ENCODE measurements at regions not wholly inside any gene's neighbourhood (a gene's known extent, or its start where the extent isn't known, plus 50 kb on each side); places are given as distances from the start of the nearest gene placed in this dataset.
A peak's percentile ranks its signal among the peaks of the same experiment; 100 is the strongest.

DNA sequence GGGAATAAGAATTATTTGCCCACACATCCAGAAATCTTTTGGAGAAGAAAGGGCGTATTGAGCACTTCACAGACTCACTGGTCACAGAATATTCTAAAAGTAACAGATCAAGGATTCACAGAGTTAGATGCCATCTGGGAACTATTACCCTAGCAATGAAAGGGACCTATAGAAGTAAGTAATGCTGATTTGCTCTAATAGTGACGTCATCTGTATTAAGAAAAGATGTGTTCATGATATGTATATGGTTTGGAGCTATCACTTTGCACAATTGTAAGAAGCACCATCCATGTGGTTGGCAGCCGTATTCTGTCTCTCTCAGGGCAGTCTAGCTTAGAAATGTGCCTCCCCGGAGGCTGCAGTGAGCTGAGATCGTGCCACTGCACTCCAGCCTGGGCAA lies 52.8 kb upstream of the SV2C start:
- DNase-seq (ENCODE audit: low read depth), result peak; percentile 48

DNA sequence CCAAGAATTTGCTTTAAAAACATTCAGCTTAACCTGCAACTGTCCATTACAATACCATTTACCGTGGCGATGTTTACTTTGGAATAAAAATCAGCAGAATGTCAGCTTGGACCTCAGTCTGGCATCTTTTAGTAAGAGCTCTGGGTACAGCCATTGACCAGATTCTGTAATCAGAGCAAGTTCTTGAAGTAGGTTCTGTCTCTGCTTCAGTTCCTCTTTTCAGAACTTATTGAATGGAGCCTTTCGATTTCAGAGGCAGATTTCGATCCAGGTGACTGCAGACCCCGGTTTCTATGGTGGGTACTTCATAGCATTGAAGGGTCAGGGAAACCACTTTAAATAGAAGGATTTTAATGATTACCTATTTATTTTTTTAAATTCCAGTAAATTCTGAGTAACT lies 53.4 kb upstream of the SV2C start:
- no peak for DNase-seq (ENCODE audit: low read depth)

DNA sequence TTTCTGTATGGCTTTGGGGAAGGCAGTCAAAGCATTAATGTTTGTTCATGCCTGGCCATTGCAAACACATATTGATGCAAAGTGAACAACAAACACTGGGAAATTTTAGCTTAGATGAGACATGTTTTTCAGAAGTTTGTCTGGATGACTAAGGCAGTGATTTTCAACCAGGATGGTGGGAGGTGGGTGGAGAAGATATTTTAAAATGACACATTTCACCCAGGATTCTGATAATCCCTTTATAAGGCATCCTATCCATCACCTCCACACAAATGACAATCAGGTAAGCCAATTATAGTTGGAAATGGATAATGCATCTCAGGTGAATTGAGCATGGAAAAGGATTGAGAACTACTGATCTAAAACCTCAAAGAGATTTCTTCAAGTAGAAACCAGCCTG lies 57.4 kb upstream of the SV2C start:
- DNase-seq (ENCODE audit: low read depth), result no peak

DNA sequence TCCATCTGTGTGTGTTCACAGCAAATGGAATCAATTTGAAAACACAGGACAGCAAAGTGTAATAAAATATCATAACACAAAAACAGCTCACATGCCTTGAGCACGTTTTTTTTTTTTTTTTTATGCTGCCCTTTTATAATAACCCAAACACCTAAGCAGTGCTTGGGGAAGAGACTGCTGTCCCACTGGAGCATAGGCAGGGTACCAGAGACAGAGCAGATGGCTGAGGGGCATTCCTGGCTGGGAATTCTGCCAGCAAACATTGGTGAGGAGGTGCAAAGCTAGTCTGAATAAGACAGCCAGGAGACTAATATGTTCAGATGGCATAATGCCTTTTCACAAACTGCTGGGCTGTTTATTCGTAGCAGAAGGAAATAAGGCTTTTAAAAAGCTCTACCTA lies 58.1 kb upstream of the SV2C start:
- no peak for DNase-seq (ENCODE audit: low read depth)

DNA sequence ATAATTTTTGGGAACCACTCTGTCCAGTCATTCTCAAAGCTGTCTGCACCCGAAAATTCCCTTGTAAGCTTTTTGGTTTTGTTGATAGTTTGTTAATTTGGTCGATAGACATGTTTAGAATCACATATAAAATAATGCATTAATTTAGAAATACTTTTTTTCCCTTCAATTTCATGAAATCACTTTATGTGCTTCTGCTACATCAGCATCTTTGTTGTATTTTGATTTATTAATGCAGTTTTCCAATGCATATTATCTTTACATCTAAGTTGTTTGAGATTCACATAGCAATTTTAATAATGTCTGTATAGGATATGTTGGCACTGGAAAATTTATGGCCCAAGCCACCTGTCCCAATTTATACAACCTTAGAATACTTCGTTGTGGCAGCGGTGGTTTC lies 60.6 kb upstream of the SV2C start:
- no peak for DNase-seq (ENCODE audit: low read depth)

DNA sequence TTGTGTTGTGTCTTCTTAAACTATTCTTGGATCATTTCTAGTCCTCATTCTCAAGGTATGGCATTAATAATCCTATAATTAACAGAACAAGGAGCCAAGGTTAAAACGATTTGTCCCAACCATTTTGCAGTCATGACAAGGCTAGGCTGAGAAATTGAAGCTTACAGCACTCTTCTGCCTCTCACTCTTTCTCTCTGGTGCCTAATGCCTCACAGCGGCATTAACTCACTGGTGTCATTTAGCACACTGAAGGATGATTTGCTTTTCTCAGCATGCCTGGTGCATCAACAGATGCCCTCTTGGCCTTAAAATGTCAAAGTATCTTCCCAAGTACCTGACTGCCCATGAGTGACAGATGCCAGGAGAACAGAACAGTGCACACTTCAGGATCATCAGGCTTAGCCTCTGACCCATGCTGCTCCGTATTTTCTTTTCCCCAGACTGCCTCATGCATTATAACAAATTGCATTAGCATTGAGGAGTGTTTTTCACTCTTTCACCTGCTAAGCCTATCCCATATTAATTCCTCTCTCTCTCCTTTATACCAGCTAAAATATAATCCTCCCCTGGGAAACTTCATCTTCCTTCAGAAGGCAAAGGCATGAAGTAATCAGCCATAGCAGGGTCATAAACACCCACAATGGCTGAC lies 61.1 kb upstream of the SV2C start:
- no peak for DNase-seq (ENCODE audit: low read depth)

DNA sequence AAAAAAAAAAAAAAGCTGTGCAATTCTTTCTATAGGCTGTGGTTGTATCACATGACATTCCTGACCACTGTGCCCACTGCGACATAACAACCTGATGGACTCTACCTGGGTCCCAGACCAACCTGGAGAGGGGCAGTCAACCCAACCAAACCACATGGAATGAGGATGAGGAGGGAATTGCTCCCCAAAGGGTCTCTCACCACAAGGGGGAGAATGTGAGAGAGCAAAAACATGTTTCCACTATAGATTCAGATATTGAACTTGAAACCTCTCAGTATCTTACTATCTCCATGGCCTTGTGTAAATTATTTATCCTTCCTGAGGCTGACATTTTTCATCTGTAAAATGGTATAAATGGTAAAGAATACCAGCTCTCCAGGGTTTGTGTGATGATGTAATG lies 66.9 kb upstream of the SV2C start:
- no peak for DNase-seq (ENCODE audit: low read depth)

DNA sequence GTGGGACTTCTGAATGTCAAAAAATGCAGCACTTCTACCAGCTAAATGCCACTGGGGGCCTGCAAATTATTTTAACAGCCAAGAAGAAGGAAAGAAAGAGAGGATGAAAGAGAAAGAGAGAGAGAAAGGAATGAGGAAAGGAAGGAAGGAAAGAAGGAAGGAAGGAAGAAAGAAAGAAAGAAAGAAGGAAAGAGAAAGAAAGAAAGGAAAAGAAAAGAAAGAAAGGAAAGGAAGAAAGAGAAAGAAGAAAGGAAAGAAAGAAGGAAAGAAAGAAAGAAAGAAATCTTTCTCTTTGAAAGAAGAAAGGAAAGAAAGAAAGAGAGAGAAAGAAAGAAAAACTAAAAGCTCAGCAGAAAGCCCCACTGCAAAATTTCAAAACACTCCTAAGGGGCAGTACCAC lies 69.2 kb upstream of the SV2C start:
- no peak for DNase-seq (ENCODE audit: low read depth)

DNA sequence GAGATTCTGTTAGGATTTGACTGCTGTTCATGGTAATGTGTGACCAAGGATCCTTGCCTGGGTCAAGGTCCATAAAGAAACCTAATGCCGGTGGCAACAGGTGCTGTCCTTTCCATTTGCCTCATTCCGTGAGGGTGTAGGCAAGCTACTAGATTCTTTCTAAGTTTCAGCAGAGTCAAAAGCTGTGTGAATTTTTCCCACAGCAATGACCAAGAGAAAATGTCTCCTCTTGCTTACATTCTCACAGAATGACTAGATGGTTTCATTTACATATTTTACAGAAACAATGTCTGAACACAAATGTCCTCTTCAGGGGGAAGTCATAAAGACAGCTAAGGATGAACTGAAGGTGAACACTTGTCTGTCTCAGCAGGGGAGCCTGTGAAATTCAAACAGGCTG lies 75.3 kb upstream of the SV2C start:
- DNase-seq (ENCODE audit: low read depth), result no peak

DNA sequence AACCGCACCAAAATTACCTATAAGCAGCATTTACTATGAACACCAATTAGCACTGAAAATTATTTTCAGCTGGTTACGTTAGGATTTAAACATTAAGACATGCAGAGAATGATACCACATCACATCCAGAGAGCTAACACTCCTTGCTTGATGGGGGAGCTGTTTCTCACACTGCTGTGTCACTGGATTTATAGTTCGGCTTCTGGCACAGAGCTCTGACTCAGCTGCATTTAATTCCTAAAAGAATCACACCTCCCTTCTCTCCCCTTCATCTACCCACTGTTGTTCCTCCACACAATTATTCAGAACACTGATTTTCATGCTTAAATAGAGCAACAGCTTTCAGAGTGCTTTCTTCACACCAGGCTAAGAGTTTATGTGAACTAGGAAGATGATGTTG lies 82.6 kb upstream of the SV2C start:
- DNase-seq (ENCODE audit: low read depth), result no peak

DNA sequence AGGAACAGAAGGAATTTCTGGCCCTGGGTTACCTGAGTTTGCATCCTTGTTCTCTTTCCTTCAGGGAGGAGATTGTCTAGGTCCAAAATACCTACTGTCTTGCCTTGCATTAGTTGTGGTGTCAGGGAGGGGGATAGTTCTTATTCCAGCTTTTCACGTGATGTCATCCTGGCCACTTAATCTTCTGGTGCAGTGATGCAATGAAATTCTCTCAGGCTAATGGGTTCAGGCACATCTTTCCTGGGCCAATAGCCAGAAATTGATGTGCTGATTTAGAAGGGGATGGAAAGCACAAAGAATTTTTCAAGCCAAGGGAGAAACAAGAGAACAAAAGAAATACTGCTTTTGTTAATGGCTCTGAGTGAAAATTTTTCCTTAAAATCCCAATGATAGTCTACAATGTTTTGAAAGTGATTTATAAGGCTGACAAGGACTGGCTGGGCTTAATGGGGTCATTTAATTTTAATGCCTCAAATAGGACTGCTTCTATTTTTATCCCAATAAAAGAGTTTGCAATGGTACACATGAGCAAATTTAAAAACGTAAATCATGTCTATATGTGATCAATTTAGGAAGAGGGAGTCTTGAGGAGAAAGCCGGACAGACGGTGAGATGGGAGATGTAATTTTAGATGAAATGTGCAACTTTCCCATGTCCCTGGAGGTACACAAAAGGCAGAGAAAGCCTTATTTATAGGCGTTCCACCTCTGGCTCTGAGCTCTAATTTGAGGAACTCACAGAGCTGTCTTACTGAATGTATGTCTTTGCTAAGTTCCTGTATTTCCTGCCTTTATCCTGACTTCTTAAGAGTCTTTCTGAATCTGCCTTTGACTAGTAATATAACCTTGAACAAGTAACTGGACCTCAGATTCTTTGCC lies 89.3 kb upstream of the SV2C start:
- DNase-seq (ENCODE audit: low read depth), result no peak

DNA sequence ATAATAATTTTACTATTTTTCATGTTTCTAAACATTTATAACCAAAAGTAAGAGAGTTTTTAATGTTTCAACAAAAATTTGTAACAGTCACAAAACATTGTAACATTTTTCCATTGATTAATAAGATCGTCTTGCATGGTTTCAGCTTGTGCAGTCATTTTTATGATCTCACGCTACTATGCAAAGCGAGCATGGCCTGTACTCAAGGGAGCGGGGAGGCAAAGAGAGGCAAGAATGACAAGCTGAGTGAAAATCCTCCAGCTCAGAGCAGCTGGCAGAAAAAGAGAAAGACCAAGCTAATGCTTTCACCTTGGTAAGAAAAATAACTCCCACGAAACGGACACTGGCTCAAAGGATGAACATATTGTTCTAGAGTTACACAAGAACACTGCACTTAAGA lies 90.0 kb upstream of the SV2C start:
- no peak for DNase-seq (ENCODE audit: low read depth)

DNA sequence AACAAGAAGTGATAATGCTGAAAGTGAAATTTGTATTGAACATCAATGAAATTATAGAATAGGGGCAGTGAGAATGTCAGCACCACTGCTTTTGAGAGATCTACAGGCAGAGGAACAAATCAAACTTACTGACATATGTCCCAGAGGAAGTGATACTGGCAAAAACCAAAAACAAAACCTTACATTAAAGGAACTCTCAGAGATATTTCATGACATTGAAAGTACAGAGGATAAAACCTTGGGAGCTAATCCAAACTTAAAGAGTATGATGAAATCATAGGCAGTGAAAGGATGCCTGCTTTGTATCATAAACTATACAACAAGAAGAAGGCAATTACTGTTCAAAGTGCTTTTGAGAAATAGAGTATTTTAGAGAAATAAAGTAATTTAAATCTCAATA lies 90.4 kb upstream of the SV2C start:
- no peak for DNase-seq (ENCODE audit: low read depth)

DNA sequence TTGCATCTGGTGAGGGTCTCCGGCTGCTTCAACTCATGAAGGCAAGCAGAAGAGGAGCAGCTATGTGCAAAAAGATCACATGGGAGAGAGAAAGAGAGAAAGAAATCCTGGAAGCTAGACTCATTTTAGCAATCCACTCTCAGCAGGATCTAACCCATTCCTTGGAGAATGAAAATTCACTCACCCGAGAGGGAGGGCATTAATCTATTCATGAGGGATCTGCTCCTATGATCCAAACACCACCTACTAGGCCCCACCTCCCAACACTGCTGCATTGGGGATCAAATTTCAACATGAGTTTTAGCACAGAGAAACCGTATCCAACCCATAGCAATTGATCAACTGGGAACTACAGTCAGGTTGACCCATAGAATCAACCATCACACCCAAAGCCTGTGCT lies 98.1 kb upstream of the SV2C start:
- DNase-seq (ENCODE audit: low read depth), result no peak

DNA sequence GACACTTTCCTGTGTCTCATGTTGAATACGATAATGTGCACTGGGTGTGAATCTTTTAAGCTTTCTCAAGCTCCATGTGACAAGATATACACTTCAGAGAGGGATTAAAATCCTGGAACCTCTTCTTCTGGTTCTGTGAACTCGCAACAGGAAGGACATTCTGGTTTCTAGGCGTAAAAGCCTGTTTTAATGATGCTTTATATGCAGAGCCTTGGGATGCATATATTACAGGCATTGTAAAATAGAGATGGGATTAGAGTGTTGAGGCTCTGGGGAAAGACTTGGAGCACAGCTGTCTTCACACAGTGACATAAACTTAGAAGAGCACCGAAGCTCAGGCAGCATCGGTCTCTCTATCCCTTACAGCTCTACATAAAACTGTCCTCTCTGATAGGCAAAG lies 107.7 kb upstream of the SV2C start:
- DNase-seq (ENCODE audit: low read depth), result no peak

DNA sequence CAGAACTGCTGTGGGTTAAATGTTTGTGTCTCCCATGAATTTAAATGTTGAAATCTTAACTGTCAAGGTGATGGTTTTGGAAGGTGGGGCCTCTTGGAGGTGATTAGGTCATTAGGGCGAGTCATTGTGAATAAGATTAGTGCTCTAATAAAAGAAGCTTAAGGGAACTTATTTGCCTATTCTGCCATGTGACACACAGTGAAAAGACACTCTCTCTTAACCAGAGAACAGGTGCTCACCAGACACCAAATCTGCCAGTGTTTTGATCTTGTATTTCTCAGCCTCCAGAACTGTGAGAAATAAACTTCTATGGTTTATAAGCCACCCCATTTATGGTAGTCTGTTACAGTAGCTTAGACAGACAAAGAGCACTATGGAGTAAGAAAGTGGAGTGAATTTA lies 117.9 kb upstream of the SV2C start:
- no peak for DNase-seq (ENCODE audit: low read depth)

DNA sequence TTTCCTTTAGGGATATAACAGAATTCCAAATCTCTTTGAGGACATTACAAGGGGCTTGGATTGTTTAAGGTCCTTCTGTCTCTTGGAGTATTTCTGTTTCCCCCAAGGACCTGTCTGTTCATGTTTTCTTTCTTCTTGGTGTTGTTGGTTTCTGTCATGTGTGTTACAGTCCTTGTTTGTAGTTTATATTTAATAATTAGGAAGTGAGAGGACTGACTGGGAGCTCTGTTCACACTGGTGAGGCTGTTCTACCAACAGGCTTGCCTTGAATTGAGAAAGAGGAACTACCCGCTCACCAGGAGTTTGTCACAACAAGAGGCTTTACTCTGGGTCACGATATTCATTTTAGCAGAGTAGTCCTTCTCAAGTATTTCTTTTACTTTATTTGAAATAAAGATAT lies 119.2 kb upstream of the SV2C start:
- no peak for DNase-seq (ENCODE audit: low read depth)

DNA sequence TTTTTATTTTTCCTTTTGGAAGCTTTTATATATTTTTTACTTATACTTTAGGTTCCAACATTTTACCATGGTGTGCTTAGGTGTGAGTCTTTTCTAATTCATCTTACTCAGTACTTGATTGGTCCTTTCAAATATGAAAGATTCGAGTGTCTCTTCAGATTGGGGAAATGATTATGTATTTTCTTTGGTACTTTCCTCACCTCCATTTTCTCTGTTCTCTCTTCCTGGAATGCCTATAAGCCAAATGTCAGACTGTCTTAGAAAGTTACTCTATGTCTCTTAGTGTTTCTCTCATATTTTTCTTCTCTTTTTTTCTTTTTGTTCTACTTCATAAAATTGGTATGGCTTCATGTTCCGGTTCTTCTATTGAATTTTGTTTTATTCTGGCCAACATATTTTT lies 119.6 kb upstream of the SV2C start:
- no peak for DNase-seq (ENCODE audit: low read depth)

DNA sequence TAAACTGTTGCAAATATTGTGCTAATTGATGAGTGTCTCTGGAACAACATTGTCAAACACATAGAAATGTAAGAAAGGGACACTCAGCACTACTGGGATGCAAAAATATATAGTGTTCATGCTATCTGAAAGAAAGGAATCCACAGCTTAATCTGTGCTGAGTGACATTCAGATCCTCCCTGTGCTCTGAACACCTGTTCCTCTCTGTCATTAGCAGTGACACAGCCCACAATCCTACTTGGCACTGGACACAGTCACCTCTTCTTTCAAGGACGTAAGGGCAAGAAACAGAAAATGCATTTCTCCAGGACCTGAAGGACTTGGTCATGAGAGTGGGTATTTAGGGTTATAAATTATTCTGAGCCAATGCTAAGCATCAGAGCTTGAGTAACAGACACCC lies 121.4 kb upstream of the SV2C start:
- no peak for DNase-seq (ENCODE audit: low read depth)

DNA sequence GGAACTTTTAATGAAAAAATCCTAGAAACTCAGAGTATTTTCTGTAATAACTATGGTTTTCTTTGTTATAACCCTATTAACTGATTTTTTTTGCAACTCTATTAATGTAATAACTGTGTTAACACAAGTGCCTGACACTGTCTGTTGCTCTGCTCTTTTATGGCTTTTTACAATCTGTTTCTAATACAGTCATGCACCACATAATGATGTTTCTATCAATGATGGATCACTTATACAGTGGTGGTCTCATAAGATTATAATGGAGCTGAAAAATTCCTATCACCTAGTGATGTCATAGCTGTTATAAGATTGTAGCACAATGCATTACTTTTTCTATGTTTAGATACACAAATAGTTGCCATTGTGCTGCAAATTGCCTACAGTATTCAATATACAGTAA lies 123.1 kb upstream of the SV2C start:
- no peak for DNase-seq (ENCODE audit: low read depth)

DNA sequence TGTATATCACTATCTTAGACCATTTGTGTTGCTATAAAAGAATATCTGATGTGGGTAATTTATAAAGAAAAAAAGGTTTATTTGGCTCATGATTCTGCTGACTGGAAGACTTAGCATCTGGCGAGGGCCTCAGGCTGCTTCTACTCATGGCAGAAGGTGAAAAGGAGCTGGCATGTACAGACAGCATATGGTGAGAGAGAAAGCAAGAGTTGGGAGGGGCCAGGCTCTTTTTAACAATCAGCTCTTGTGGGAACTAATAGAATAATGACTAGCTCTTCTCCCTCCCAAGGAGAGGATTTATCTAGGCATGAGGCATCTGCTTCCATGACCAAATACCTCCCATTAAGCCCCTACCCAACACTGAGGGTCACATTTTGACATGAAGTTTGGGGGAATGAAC lies 130.2 kb upstream of the SV2C start:
- no peak for DNase-seq (ENCODE audit: low read depth)

DNA sequence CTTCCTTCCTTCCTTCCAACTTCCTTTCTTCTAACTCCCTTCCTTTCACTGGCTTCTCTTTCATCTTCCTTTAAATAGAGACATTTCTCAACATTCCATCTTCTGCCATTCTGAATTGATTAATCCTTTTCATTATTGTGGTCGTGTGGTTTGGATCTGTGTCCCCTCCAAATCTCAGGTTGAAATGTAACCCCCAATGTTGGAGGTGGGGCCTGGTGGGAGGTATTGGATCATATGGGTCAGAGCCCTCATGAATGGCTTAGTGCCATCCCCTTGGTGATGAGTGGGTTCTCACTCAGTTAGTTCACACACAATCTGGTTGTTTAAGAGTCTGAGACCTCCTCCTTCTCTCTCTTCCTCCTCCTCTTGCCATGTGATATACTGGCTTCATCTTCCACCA lies 130.9 kb upstream of the SV2C start:
- DNase-seq (ENCODE audit: low read depth), result no peak

DNA sequence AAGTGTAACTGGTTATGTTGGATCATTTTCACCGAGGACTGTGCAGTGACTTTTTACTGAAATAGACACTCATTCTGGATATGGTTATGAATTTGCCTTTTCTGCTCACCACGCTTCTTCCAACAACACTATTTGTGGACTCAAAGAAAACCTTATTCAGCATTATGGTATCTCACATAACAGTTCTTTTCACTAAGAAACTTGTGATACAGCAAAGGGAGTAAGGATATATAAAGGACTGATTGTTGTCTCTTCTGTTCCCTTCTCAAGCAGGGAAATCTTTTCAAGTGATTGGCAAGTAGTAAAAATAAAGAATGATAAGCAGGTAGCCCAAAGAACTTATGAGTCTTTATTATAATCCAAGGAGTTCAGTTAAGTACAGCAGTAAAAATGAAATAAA lies 131.5 kb upstream of the SV2C start:
- DNase-seq (ENCODE audit: low read depth), result peak; percentile 0

DNA sequence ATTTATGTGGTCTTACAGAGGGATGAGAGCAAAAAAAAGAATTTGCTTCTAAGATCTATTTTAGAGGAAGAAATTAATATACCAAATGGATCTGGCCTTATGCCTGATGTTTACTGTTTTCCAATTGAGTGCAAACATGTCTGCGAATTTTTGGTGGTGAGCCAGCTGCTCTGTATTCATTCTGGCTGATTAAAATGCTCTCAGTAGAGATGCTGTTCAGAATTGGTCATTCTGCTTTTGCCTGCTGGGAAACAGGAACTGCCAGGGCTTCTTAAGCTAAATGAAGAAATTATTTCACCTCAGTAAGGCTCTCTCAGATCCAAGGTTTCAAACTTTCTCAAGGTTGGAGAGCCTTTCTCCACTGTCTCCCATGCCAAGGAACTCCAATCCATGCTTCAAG lies 132.0 kb upstream of the SV2C start:
- DNase-seq (ENCODE audit: low read depth), result no peak

All from RPMI7951 (cell line).